Hindlimb muscle (tissue), 1 donor: ENCODE measurements at regions not wholly inside any gene's neighbourhood (a gene's known extent, or its start where the extent isn't known, plus 50 kb on each side); places are given as distances from the start of the nearest gene placed in this dataset.
A peak's percentile ranks its signal among the peaks of the same experiment; 100 is the strongest.

Experiments used
- DNase-seq: peaks from one replicate; pipeline ENCODE4 v3.0.0-alpha.2; 2013

GRCh38 chr11:57103899-57104605 lies 77.7 kb upstream of the LRRC55 start:
- DNase-seq: no peak

- no peak for DNase-seq
Measured at GRCh38 chr11:57109331-57109730, 72.4 kb upstream of the LRRC55 start.

GRCh38 chr11:57111619-57112018 lies 70.1 kb upstream of the LRRC55 start:
- DNase-seq: no peak

GRCh38 chr11:57116654-57117053 lies 65.1 kb upstream of the LRRC55 start:
- peak; percentile 11 for DNase-seq

GRCh38 chr11:57120192-57120965 lies 61.4 kb upstream of the LRRC55 start:
- DNase-seq: no peak

- no peak for DNase-seq
Measured at GRCh38 chr11:57121996-57122395, 59.8 kb upstream of the LRRC55 start.

- no peak for DNase-seq
Measured at GRCh38 chr11:57123590-57123989, 58.2 kb upstream of the LRRC55 start.

GRCh38 chr11:57124505-57124904 lies 57.2 kb upstream of the LRRC55 start:
- DNase-seq: no peak

GRCh38 chr11:57124917-57125316 lies 56.8 kb upstream of the LRRC55 start:
- no peak for DNase-seq

- no peak for DNase-seq
Measured at GRCh38 chr11:57126766-57127400, 54.9 kb upstream of the LRRC55 start.

- no peak for DNase-seq
Measured at GRCh38 chr11:57131080-57131790, 50.5 kb upstream of the LRRC55 start.
